ENCODE measurements at regions not wholly inside any gene's neighbourhood (a gene's known extent, or its start where the extent isn't known, plus 50 kb on each side); places are given as distances from the start of the nearest gene placed in this dataset.

GRCh38 chr4:3866813-3867129, 100.6 kb downstream of the ADRA2C start:
- Mint-ChIP-seq H3K9me3 (no peaks in the 10 kb centered on the region), H3K4me1 (peaks cover 10% of the 10 kb centered on the region), H3K27me3 (peaks cover 18% of the 10 kb centered on the region), H3K4me3 (no peak overlapping the region), H3K36me3 (no peaks in the 10 kb centered on the region), H3K27ac (no peak overlapping the region)

GRCh38 chr4:3867403-3868100, 101.4 kb downstream of the ADRA2C start:
- peaks cover 10% of the 10 kb centered on the region for H3K4me1 Mint-ChIP-seq
- no peaks in the 10 kb centered on the region for H3K36me3 Mint-ChIP-seq
- H3K9me3 Mint-ChIP-seq: no peaks in the 10 kb centered on the region
- H3K27me3 Mint-ChIP-seq: peaks cover 21% of the 10 kb centered on the region
- no peak overlapping the region for H3K4me3 Mint-ChIP-seq
- H3K27ac Mint-ChIP-seq: no peak overlapping the region

GRCh38 chr4:3868211-3869173, 102.3 kb downstream of the ADRA2C start:
- Mint-ChIP-seq H3K27ac (no peak overlapping the region), H3K27me3 (peaks cover 26% of the 10 kb centered on the region), H3K4me1 (peaks cover 10% of the 10 kb centered on the region), H3K9me3 (no peaks in the 10 kb centered on the region), H3K36me3 (no peaks in the 10 kb centered on the region), H3K4me3 (no peak overlapping the region)

- H3K27me3 Mint-ChIP-seq: peaks cover 23% of the 10 kb centered on the region
- no peaks in the 10 kb centered on the region for H3K36me3 Mint-ChIP-seq
- H3K4me3 Mint-ChIP-seq: no peak overlapping the region
- H3K9me3 Mint-ChIP-seq: no peaks in the 10 kb centered on the region
- H3K27ac Mint-ChIP-seq: no peak overlapping the region
- H3K4me1 Mint-ChIP-seq: peaks cover 10% of the 10 kb centered on the region
Observed at GRCh38 chr4:3869174-3869572, 103.0 kb downstream of the ADRA2C start.

GRCh38 chr4:3869661-3870566, 103.7 kb downstream of the ADRA2C start:
- Mint-ChIP-seq H3K4me1 (peaks cover 10% of the 10 kb centered on the region), H3K9me3 (no peaks in the 10 kb centered on the region), H3K27ac (no peak overlapping the region), H3K27me3 (peaks cover 28% of the 10 kb centered on the region), H3K36me3 (no peaks in the 10 kb centered on the region), H3K4me3 (no peak overlapping the region)

GRCh38 chr4:3870567-3870962, 104.4 kb downstream of the ADRA2C start:
- H3K9me3 Mint-ChIP-seq: no peaks in the 10 kb centered on the region
- H3K4me1 Mint-ChIP-seq: peaks cover 10% of the 10 kb centered on the region
- H3K27ac Mint-ChIP-seq: no peak overlapping the region
- peak overlapping the region; percentile 67 for H3K4me3 Mint-ChIP-seq
- peaks cover 31% of the 10 kb centered on the region for H3K27me3 Mint-ChIP-seq
- no peaks in the 10 kb centered on the region for H3K36me3 Mint-ChIP-seq

GRCh38 chr4:3871181-3871852, 105.1 kb downstream of the ADRA2C start:
- Mint-ChIP-seq H3K27me3 (peaks cover 27% of the 10 kb centered on the region), H3K36me3 (no peaks in the 10 kb centered on the region), H3K9me3 (no peaks in the 10 kb centered on the region), H3K27ac (no peak overlapping the region), H3K4me1 (peaks cover 10% of the 10 kb centered on the region), H3K4me3 (peak overlapping the region; percentile 67)

GRCh38 chr4:3871881-3872833, 106.0 kb downstream of the ADRA2C start:
- Mint-ChIP-seq H3K27ac (no peak overlapping the region), H3K36me3 (no peaks in the 10 kb centered on the region), H3K4me3 (no peak overlapping the region), H3K4me1 (peaks cover 10% of the 10 kb centered on the region), H3K27me3 (peaks cover 31% of the 10 kb centered on the region), H3K9me3 (no peaks in the 10 kb centered on the region)

GRCh38 chr4:3872834-3873313, 106.7 kb downstream of the ADRA2C start:
- Mint-ChIP-seq H3K27ac (no peak overlapping the region), H3K9me3 (no peaks in the 10 kb centered on the region), H3K4me3 (no peak overlapping the region), H3K36me3 (peaks cover 1% of the 10 kb centered on the region), H3K4me1 (peaks cover 10% of the 10 kb centered on the region), H3K27me3 (peaks cover 35% of the 10 kb centered on the region)

- no peak overlapping the region for H3K4me3 Mint-ChIP-seq
- peaks cover 41% of the 10 kb centered on the region for H3K27me3 Mint-ChIP-seq
- H3K9me3 Mint-ChIP-seq: no peaks in the 10 kb centered on the region
- peaks cover 3% of the 10 kb centered on the region for H3K36me3 Mint-ChIP-seq
- no peak overlapping the region for H3K27ac Mint-ChIP-seq
- H3K4me1 Mint-ChIP-seq: peaks cover 10% of the 10 kb centered on the region
Observed at GRCh38 chr4:3873408-3874027, 107.3 kb downstream of the ADRA2C start.

GRCh38 chr4:3874028-3874415, 107.8 kb downstream of the ADRA2C start:
- H3K27ac Mint-ChIP-seq: no peak overlapping the region
- peaks cover 43% of the 10 kb centered on the region for H3K27me3 Mint-ChIP-seq
- peaks cover 13% of the 10 kb centered on the region for H3K4me1 Mint-ChIP-seq
- H3K36me3 Mint-ChIP-seq: peaks cover 3% of the 10 kb centered on the region
- no peaks in the 10 kb centered on the region for H3K9me3 Mint-ChIP-seq
- no peak overlapping the region for H3K4me3 Mint-ChIP-seq

GRCh38 chr4:3874525-3875110, 108.4 kb downstream of the ADRA2C start:
- Mint-ChIP-seq H3K4me3 (no peak overlapping the region), H3K4me1 (peaks cover 19% of the 10 kb centered on the region), H3K27ac (no peak overlapping the region), H3K9me3 (no peaks in the 10 kb centered on the region), H3K36me3 (peaks cover 3% of the 10 kb centered on the region), H3K27me3 (peaks cover 47% of the 10 kb centered on the region)

GRCh38 chr4:3875466-3875865, 109.3 kb downstream of the ADRA2C start:
- Mint-ChIP-seq H3K9me3 (no peaks in the 10 kb centered on the region), H3K36me3 (peaks cover 3% of the 10 kb centered on the region), H3K27ac (no peak overlapping the region), H3K4me3 (no peak overlapping the region), H3K4me1 (peaks cover 23% of the 10 kb centered on the region), H3K27me3 (peaks cover 45% of the 10 kb centered on the region)
